ENCODE measurements at regions not wholly inside any gene's neighbourhood (a gene's known extent, or its start where the extent isn't known, plus 50 kb on each side); places are given as distances from the start of the nearest gene placed in this dataset.

DNA sequence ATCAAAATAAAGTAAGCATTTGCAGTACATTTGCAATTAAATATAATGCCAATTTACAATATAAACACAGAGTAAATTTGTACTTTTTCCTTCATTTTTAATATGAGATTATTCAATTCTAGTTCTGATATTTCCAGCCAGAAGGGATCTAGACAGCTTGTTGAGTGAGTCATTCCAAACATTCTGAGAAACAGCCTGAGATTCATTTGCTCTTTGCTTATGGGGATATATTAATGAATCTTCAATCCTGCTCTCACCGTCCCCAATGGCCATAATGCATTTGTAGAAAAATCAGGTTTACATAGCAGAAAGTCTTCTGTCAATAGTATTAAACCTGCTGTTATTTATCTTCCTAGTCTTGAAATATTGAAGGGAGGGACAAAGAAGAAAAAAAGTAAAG lies 554.2 kb downstream of the TUSC7 start:
- Histone ChIP-seq H3K27me3 (ENCODE audit: control insufficient read depth, insufficient read depth, low read length) (no peaks in the 10 kb centered on the region), H3K4me3 (ENCODE audit: low read depth, low read length) (no peak overlapping the region), H3K9me3 (ENCODE audit: control insufficient read depth, insufficient read depth, low read length) (no peaks in the 10 kb centered on the region), H3K27ac (ENCODE audit: low read depth, low read length) (no peak overlapping the region)
- CTCF ChIA-PET, result no interaction called here
- no peak for DNase-seq (ENCODE audit: low read depth, low spot score)
- TF ChIP-seq, protein P1, sequence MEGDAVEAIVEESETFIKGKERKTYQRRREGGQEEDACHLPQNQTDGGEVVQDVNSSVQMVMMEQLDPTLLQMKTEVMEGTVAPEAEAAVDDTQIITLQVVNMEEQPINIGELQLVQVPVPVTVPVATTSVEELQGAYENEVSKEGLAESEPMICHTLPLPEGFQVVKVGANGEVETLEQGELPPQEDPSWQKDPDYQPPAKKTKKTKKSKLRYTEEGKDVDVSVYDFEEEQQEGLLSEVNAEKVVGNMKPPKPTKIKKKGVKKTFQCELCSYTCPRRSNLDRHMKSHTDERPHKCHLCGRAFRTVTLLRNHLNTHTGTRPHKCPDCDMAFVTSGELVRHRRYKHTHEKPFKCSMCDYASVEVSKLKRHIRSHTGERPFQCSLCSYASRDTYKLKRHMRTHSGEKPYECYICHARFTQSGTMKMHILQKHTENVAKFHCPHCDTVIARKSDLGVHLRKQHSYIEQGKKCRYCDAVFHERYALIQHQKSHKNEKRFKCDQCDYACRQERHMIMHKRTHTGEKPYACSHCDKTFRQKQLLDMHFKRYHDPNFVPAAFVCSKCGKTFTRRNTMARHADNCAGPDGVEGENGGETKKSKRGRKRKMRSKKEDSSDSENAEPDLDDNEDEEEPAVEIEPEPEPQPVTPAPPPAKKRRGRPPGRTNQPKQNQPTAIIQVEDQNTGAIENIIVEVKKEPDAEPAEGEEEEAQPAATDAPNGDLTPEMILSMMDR (IDR thresholded peaks at IDR 0.05; ENCODE audit: low read depth, low read length), result no peak
- POLR2A ChIA-PET, result no interaction called here

DNA sequence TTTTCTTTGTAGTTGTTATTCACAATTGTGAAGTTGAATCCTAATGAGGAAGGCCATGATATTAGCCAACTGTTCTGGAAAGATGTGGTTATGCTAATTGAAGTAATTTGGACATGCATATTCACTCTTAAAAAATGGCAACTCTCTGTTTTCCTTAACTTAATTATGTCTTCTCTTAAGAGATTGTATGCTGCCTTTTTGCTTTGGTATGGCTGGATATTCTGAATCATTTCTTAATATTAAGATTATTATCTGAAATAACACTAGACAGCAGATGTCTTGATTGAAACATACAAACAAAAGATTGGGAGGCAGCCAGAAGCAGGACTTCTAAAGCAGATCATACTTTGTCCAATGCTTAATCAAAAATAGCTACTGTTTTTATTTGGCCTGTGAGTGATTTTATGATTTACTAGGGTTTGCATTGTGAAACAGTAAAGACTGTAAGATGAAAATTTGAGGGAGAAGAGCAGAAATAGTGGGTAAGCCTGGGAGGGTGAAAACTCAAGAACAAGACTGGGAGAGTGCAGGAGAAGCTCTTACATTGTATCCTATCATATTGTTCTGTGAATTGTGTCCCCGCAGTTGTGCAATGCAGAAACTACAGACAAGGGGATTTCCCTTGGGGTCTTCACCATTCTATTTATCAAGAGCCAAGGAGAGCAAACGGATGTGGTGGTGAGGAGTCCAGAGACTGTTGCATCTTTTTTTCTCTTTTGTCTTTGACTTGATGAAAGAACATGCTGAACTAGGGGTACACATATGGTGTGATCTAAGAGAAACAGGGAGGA lies 554.8 kb downstream of the TUSC7 start:
- H3K4me3 ChIP-seq (ENCODE audit: low read depth, low read length), result no peak overlapping the region
- CTCF ChIA-PET, result no interaction called here
- no peak overlapping the region for H3K27ac ChIP-seq (ENCODE audit: low read depth, low read length)
- TF ChIP-seq, protein P1 (IDR thresholded peaks at IDR 0.05; ENCODE audit: low read depth, low read length), result no peak
- H3K9me3 ChIP-seq (ENCODE audit: control insufficient read depth, insufficient read depth, low read length), result no peaks in the 10 kb centered on the region
- no peak for DNase-seq (ENCODE audit: low read depth, low spot score)
- POLR2A ChIA-PET, result no interaction called here
- no peaks in the 10 kb centered on the region for H3K27me3 ChIP-seq (ENCODE audit: control insufficient read depth, insufficient read depth, low read length)

DNA sequence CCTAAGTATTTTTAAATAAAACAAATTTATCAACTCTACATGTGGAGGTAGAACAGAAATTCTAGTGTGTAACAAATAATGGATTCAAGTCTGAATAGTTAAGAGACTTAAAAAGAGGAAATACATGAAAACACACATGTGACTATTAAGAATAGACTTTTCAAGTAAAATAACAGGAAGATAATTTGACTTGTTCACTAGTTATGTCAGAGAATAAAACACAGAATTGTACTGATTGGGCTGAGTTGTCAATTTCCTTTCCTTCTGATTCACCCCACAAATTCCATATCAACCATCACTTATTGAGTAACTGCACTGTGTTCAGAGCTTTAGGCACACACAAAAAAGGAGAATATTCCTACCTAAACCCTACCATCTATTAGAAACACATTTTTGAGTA lies 557.2 kb downstream of the TUSC7 start:
- TF ChIP-seq, protein P1 (IDR thresholded peaks at IDR 0.05; ENCODE audit: low read depth, low read length), result no peak
- H3K9me3 ChIP-seq (ENCODE audit: control insufficient read depth, insufficient read depth, low read length), result no peaks in the 10 kb centered on the region
- DNase-seq (ENCODE audit: low read depth, low spot score), result no peak
- no peak overlapping the region for H3K27ac ChIP-seq (ENCODE audit: low read depth, low read length)
- ChIA-PET CTCF (no interaction called here), POLR2A (no interaction called here)
- no peak overlapping the region for H3K4me3 ChIP-seq (ENCODE audit: low read depth, low read length)
- no peaks in the 10 kb centered on the region for H3K27me3 ChIP-seq (ENCODE audit: control insufficient read depth, insufficient read depth, low read length)

DNA sequence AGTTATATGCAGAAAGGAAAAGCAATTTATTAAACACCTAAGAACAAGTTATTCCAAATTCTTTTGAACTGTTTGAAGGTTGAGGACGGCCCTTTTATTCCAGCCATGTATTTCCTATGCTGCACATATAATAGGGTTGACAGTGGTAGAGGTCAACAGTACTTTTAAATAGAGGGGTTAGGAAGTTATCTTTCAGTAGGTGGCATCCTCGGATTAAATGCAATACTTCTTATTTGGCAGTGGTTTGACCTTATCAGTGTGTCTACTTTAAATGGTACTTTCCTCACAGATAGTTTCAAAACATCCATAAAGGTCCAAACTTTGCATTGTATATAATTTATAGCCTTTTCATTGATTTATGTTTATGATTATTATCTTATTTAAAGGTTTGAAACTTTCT lies 558.7 kb downstream of the TUSC7 start:
- DNase-seq (ENCODE audit: low read depth, low spot score), result no peak

DNA sequence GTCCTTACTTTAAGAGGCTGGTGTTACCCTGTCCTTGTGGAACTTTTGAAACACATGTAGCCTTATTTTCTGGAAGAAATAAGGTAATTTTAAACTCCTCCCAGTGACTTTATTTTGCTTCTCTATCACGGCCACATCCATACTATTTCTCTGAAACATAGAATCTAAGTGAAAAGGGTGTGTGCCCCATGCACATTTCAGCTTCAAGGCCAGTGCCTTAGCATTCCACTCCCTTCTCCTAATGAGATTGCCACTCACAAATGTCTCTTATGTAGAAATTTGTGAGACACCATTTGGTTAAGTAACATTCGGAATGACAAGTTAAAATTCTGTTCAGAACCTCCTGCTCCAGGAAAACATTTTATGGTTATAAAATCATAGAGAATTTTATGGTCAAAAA lies 562.7 kb downstream of the TUSC7 start:
- no peak overlapping the region for H3K4me3 ChIP-seq (ENCODE audit: low read depth, low read length)
- H3K27ac ChIP-seq (ENCODE audit: low read depth, low read length), result no peak overlapping the region
- no peaks in the 10 kb centered on the region for H3K27me3 ChIP-seq (ENCODE audit: control insufficient read depth, insufficient read depth, low read length)
- CTCF ChIA-PET, result no interaction called here
- DNase-seq (ENCODE audit: low read depth, low spot score), result no peak
- H3K9me3 ChIP-seq (ENCODE audit: control insufficient read depth, insufficient read depth, low read length), result no peaks in the 10 kb centered on the region
- POLR2A ChIA-PET, result no interaction called here
- TF ChIP-seq, protein P1 (IDR thresholded peaks at IDR 0.05; ENCODE audit: low read depth, low read length), result no peak

More for the DNA sequence above, 558.7 kb downstream of the TUSC7 start:
- CTCF ChIA-PET, result interaction anchor here (0.6 kb wide), 1 partner anchor 493 kb away, joined by 3 read pairs; no protein-coding TSS in a partner anchor
- TF ChIP-seq, protein P1 (IDR thresholded peaks at IDR 0.05; ENCODE audit: low read depth, low read length), result no peak
- no peaks in the 10 kb centered on the region for H3K9me3 ChIP-seq (ENCODE audit: control insufficient read depth, insufficient read depth, low read length)
- no peak overlapping the region for H3K27ac ChIP-seq (ENCODE audit: low read depth, low read length)
- H3K27me3 ChIP-seq (ENCODE audit: control insufficient read depth, insufficient read depth, low read length), result no peaks in the 10 kb centered on the region
- H3K4me3 ChIP-seq (ENCODE audit: low read depth, low read length), result no peak overlapping the region
- POLR2A ChIA-PET, result no interaction called here
